ENCODE measurements at regions not wholly inside any gene's neighbourhood (a gene's known extent, or its start where the extent isn't known, plus 50 kb on each side); places are given as distances from the start of the nearest gene placed in this dataset.
"Not testable (repeated sequence)": the region's sequence is repeated elsewhere in the genome, so short reads cannot be mapped to it uniquely, and the experiment has no call there.

DNA sequence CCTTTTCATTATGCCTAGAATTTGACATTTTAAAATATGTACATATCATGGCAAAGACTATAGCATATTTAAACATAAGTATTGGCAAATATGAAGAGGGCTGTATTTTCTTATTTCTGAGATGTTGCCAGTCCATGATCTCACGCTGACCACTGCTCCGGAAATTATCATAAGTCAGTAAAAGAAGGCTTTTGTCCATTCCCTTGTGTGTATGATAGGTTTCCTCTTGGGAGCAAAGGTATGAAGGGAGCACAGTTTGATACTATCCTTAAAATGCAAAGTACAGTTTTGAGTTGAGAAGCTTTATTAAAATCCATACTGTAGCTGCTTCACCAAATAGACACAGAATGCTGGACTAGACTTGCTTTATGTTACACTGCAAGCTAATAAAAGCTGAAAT lies 52.6 kb upstream of the AGA start:
- no peak for DNase-seq

GRCh38 chr4:177495626-177496025 lies 53.4 kb upstream of the AGA start:
- not testable (repeated sequence) for DNase-seq

GRCh38 chr4:177499537-177499936 lies 57.3 kb upstream of the AGA start:
- no peak for DNase-seq

DNA sequence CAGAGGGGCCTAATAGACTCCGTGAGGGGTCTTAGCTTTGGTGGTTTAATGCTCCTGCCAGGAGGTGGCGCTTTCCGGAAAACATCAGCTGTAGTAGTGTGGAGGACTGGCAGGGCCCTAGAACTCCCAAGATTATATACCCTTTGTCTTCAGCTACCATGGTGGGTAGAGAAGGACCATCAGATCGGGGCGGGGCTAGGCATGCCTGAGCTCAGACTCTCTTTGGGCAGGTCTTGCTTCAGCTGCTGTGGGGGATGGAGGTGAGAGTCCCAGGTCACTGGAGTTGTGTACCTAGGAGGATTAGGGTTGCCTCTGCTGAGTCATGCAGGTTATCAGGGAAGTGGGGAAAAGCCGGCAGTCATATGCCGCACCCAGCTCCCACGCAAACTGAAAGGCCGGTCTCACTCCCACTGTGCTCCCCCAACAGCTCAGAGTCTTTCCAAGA lies 63.0 kb upstream of the AGA start:
- no peak for DNase-seq

DNA sequence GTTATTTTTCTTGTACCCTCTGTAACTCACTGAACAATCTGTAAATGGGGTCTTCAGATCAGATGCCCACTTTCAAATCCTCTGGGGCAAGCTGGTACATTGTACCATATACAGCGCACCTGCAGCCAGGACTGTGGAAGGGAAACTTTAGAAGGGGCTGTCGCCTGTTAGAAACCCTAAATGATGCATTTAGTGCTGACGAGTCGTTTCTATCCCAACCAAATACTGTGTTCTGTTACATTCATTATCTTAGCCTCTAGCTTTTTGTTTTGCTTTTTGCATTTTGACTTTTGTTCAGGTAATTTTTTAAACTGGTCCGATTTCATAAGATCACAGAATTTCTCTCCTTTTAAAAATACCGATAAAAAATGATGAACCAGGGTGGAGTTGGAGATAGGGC lies 66.4 kb upstream of the AGA start:
- DNase-seq = no peak

GRCh38 chr4:177509226-177509745 lies 67.0 kb upstream of the AGA start:
- no peak for DNase-seq

GRCh38 chr4:177511611-177512010 lies 69.4 kb upstream of the AGA start:
- no peak for DNase-seq

- DNase-seq = no peak
Observed at GRCh38 chr4:177512646-177513045, 70.4 kb upstream of the AGA start.

- no peak for DNase-seq
Observed at GRCh38 chr4:177517862-177518261, 75.6 kb upstream of the AGA start.

- no peak for DNase-seq
Observed at GRCh38 chr4:177519481-177520260, 77.4 kb upstream of the AGA start.

GRCh38 chr4:177528620-177529019 lies 86.4 kb upstream of the AGA start:
- no peak for DNase-seq

- DNase-seq = no peak
Observed at GRCh38 chr4:177530561-177530960, 88.3 kb upstream of the AGA start.

DNA sequence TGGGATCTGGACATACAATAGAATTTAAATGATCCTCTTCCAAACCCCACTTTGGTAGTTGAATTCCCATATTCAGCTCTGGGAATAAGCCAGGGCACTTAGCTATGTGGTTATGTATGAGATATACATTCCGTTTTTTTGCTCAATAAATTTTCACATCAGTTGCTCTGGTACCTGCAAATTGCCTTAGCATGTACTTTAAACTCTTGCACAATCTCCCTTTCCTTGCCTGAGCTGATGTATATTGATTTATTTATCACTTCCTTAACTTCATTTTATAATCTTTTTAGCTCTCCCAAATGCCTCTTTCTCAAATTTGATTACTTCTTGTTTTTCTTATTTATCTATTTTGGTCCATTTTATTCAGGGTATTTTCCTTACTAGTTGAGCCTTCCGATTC lies 90.1 kb upstream of the AGA start:
- no peak for DNase-seq

DNA sequence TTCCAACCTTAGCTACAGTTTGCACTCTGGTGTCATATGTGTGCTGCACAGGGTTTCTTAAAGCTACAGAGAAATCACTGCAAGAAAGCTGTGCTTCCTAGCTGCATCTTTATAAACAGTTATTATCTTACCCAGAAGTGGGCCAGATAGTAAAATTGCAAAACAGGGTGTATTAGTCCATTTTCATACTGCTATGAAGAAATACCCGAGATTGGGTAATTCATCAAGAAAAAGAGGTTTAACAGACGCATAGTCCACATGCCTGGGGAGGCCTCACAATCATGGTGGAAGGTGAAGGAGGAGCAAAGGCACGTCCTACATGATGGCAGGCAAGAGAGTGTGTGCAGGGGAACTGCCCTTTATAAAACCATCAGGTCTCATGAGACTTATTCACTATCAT lies 92.6 kb upstream of the AGA start:
- DNase-seq = not testable (repeated sequence)

GRCh38 chr4:177546745-177547144 lies 104.5 kb upstream of the AGA start:
- no peak for DNase-seq

DNA sequence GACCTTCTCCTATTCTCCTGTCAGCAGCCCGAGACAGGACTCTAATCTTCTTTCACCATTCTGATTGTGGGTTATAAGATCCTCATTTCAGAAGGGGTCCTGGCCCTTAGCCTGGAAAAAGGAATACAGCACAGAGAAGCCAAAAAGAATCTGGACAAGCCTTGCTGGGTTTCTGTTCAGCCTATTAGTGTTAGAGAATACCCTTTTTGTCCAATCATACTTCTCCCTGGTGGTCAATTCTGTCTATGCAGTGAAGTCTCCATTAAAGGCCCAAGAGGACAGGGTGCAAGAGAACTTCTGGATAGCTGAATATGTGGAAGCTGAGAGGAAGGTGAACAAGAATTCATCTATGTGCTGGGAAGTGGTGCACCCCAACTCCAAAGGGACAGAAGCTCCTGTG lies 105.7 kb upstream of the AGA start:
- DNase-seq = no peak

GRCh38 chr4:177555007-177555574 lies 112.9 kb upstream of the AGA start:
- no peak for DNase-seq

GRCh38 chr4:177557416-177557815 lies 115.2 kb upstream of the AGA start:
- no peak for DNase-seq

- DNase-seq = no peak
Observed at GRCh38 chr4:177558995-177559394, 116.8 kb upstream of the AGA start.

- no peak for DNase-seq
Observed at GRCh38 chr4:177562163-177562562, 119.9 kb upstream of the AGA start.

- DNase-seq = no peak
Observed at GRCh38 chr4:177562859-177563258, 120.6 kb upstream of the AGA start.

DNA sequence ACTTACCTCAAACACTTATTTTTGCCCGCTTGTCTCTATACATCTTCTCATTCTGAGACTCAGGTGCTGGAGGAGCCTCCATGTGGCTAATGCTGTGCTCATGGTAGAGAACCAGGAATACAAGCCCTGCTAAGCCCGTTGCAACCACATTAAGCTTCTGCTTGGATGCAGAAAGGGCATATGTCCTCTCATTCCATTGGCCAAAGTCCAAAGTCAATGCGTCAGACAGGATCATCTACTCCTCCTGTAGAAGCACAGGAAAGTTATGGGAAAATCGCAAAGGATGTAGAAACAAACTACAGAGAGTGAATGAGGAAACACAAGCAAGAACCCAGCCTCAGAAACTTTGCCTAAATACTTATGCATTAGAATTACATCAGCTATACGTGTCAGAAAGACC lies 124.5 kb upstream of the AGA start:
- DNase-seq = no peak

- no peak for DNase-seq
Observed at GRCh38 chr4:177568931-177569330, 126.7 kb upstream of the AGA start.

DNA sequence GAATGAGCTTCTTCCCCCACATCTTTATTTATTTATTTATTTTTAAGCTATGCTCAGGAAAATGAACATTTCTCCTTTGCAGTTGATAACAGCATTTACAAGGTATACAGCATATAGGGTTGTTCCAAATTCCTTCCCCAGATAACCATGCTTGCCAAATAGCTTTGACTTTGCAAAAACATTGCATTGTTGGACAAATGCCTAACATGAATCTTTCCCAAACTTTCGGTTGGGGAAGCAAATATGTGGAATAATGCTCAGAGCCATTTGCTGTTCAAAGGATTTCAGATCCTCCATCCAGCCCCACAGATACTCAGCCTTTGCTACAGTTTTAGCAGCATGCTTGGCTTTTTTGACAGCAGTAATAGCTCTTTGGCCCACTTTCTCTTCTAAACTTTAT lies 127.2 kb upstream of the AGA start:
- no peak for DNase-seq

GRCh38 chr4:177573507-177573906 lies 131.3 kb upstream of the AGA start:
- no peak for DNase-seq
